Gastrocnemius medialis (tissue), 4 donors: ENCODE measurements at regions not wholly inside any gene's neighbourhood (a gene's known extent, or its start where the extent isn't known, plus 50 kb on each side); places are given as distances from the start of the nearest gene placed in this dataset.

Experiments
- ATAC-seq, 2 donors: fragments of 150-250 bp; one replicate each; pipeline ENCODE4 v1.9.1; 2016
- DNase-seq, 2 donors: peaks; one replicate each; pipeline ENCODE4 v3.0.0-alpha.2; 2019
- H3K27ac ChIP-seq, 4 donors: fragments of 200-600 bp; sonication (generic); 1 replicate in 1 of 4; 2 replicates in 3 of 4; pipeline ENCODE4 v1.5.1; 2016 to 2018; ENCODE audit warnings: mild to moderate bottlenecking in 2 of 4, moderate library complexity in 1 of 4
- H3K27me3 ChIP-seq, 3 donors: fragments of 200-600 bp; sonication (generic) in 2 of 3; 1 replicate in 1 of 3; 2 replicates in 2 of 3; pipeline versions ENCODE4 v1.5.1 to v1.6.0; 2016 to 2019; ENCODE audit warnings: mild to moderate bottlenecking in 1 of 3, moderate library complexity in 1 of 3
- H3K36me3 ChIP-seq, 2 donors: fragments of 200-600 bp; sonication (generic) in 1 of 2; one replicate each; pipeline ENCODE4 v1.5.1; 2017 to 2018
- H3K4me1 ChIP-seq, 2 donors: fragments of 200-600 bp; sonication (generic) in 1 of 2; one replicate each; pipeline ENCODE4 v1.5.1; 2016 to 2017; ENCODE audit warnings: mild to moderate bottlenecking in 2 of 2
- H3K4me3 ChIP-seq, 4 donors: fragments of 200-600 bp; sonication (generic) in 3 of 4; 1 replicate in 1 of 4; 2 replicates in 3 of 4; pipeline ENCODE4 v1.5.1; 2016 to 2019; ENCODE audit warnings: mild to moderate bottlenecking in 2 of 4
- H3K9me3 ChIP-seq, 3 donors: fragments of 200-600 bp; sonication (generic) in 2 of 3; 1 replicate in 1 of 3; 2 replicates in 2 of 3; pipeline ENCODE4 v1.5.1; 2016 to 2019
- POLR2A ChIP-seq, 2 donors: fragments of 450-650 bp; IDR thresholded peaks; one replicate each; pipeline ENCODE4 v1.6.1; 2017; ENCODE audit warnings: antibody characterized with exemption in 2 of 2, mild to moderate bottlenecking in 2 of 2, moderate library complexity in 2 of 2
- in situ Hi-C, 4 donors: fragments of 200-750 bp; cut with MboI; loops; one replicate each; pipeline versions ENCODE4 v1.15.0 to v1.8.0; 2017; ENCODE audit warnings: low sequenced_read_pairs in 4 of 4
- intact Hi-C: fragments of 100-400 bp; cut with DNase I; formaldehyde crosslinking; loops from one replicate; pipeline ENCODE4 v1.15.1; 2023; ENCODE audit warnings: low total_unique reads
- TF ChIP-seq, protein P1 (sequence below), 5 experiments: fragments of 450-650 bp in 3 of 5; fragments of 200-600 bp in 2 of 5; sonication (generic) in 2 of 5; IDR thresholded peaks in 4 of 5; conservative IDR thresholded peaks in 1 of 5; 1 replicate in 4 of 5; 2 replicates in 1 of 5; pipeline ENCODE4 v1.5.1; 2016 to 2019; ENCODE audit warnings: antibody characterized with exemption in 5 of 5, mild to moderate bottlenecking in 3 of 5, moderate library complexity in 3 of 5

DNA sequence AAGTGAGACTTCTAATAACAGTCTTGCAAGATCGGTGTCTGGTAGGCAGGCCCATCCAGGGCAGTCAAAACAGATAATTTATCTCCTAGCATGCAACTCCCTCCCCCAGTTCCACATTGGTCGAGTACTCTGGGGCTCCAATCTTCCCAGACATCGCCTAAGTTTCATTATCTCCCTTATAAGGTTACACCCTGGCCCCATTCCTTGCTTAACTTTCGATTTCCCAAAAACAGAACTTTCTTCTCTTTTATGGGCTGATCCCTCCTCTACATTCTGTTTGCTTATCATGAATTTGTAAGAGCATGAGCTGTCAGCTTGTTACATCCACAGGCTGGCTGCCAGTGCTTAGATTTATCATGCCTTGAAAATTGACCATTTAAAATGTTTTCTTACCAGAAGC, 471.3 kb downstream of the TECRL start:
- Histone ChIP-seq H3K4me1 (no peaks in the 10 kb centered on the region), H3K4me3 (no peak overlapping the region), H3K9me3 (no peaks in the 10 kb centered on the region), H3K36me3 (no peaks in the 10 kb centered on the region), H3K27me3 (no peaks in the 10 kb centered on the region), H3K27ac (no peak overlapping the region)
- in situ Hi-C loops (no loop called here), intact Hi-C loops (no loop called here)
- ATAC-seq (no peak), DNase-seq (no peak)
- no peak for TF ChIP-seq POLR2A (IDR thresholded peaks at IDR 0.05)
- TF ChIP-seq, protein P1, sequence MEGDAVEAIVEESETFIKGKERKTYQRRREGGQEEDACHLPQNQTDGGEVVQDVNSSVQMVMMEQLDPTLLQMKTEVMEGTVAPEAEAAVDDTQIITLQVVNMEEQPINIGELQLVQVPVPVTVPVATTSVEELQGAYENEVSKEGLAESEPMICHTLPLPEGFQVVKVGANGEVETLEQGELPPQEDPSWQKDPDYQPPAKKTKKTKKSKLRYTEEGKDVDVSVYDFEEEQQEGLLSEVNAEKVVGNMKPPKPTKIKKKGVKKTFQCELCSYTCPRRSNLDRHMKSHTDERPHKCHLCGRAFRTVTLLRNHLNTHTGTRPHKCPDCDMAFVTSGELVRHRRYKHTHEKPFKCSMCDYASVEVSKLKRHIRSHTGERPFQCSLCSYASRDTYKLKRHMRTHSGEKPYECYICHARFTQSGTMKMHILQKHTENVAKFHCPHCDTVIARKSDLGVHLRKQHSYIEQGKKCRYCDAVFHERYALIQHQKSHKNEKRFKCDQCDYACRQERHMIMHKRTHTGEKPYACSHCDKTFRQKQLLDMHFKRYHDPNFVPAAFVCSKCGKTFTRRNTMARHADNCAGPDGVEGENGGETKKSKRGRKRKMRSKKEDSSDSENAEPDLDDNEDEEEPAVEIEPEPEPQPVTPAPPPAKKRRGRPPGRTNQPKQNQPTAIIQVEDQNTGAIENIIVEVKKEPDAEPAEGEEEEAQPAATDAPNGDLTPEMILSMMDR (IDR thresholded peaks at IDR 0.05 in 4 of 5, conservative IDR thresholded peaks at IDR 0.05 in 1 of 5): no peak

DNA sequence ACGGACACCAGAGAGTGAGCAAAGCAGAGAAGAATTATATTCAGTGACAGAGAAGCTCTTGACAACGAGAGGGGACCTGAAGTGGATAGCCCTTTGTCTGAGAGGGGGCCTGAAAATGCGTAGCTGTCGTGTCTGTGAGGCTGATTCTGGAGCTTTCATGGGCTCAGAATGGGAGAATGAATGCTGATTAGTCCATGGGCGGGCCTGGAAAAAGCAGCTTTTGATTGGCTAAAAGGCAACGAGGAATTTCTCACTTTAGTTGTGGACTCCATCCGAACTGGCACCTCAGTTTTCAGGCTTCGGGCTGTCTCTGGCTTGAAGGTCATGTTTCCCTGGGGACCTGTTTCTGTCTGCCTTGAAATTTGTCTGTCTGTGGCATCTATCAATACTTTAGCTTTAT, 487.1 kb downstream of the TECRL start:
- DNase-seq: no peak
- in situ Hi-C loops: loop anchor here in 1 of 4 donors (25.0 kb wide), 1 partner anchor 90 kb away; no protein-coding TSS in a partner anchor
- ATAC-seq: no peak
- Histone ChIP-seq H3K27ac (no peak overlapping the region), H3K27me3 (no peaks in the 10 kb centered on the region), H3K36me3 (no peaks in the 10 kb centered on the region), H3K9me3 (no peaks in the 10 kb centered on the region), H3K4me1 (no peaks in the 10 kb centered on the region), H3K4me3 (no peak overlapping the region)
- intact Hi-C loops: no loop called here
- TF ChIP-seq, protein P1 (IDR thresholded peaks at IDR 0.05 in 4 of 5, conservative IDR thresholded peaks at IDR 0.05 in 1 of 5): no peak
- no peak for TF ChIP-seq POLR2A (IDR thresholded peaks at IDR 0.05)

DNA sequence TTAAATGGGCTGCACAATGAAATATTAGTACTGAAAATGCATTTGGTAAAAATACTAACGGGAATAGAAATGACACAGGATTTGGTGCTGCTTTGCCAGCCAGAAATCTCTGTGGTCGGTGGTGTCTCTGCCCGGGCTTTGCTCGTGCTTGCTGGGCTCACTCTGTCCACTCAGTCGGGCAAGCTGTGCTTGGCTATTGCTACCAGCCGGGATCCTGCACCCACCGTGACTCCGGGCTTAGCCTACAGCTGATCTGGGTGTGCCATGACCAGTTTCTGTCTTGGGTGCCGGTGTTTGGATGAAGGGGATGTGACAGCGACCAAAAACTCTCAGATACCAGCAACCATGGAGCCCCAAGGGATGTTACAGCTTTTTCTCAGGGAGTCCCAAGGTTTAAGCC, 487.7 kb downstream of the TECRL start:
- no peaks in the 10 kb centered on the region for H3K27me3 ChIP-seq
- DNase-seq: no peak
- no peaks in the 10 kb centered on the region for H3K36me3 ChIP-seq
- in situ Hi-C loops: loop anchor here in 1 of 4 donors (25.0 kb wide), 1 partner anchor 91 kb away; no protein-coding TSS in a partner anchor
- no peaks in the 10 kb centered on the region for H3K4me1 ChIP-seq
- ATAC-seq: no peak
- H3K27ac ChIP-seq: no peak overlapping the region
- intact Hi-C loops: no loop called here
- TF ChIP-seq, protein P1 (IDR thresholded peaks at IDR 0.05 in 4 of 5, conservative IDR thresholded peaks at IDR 0.05 in 1 of 5): no peak
- TF ChIP-seq POLR2A (IDR thresholded peaks at IDR 0.05): no peak
- H3K4me3 ChIP-seq: no peak overlapping the region
- H3K9me3 ChIP-seq: no peaks in the 10 kb centered on the region

DNA sequence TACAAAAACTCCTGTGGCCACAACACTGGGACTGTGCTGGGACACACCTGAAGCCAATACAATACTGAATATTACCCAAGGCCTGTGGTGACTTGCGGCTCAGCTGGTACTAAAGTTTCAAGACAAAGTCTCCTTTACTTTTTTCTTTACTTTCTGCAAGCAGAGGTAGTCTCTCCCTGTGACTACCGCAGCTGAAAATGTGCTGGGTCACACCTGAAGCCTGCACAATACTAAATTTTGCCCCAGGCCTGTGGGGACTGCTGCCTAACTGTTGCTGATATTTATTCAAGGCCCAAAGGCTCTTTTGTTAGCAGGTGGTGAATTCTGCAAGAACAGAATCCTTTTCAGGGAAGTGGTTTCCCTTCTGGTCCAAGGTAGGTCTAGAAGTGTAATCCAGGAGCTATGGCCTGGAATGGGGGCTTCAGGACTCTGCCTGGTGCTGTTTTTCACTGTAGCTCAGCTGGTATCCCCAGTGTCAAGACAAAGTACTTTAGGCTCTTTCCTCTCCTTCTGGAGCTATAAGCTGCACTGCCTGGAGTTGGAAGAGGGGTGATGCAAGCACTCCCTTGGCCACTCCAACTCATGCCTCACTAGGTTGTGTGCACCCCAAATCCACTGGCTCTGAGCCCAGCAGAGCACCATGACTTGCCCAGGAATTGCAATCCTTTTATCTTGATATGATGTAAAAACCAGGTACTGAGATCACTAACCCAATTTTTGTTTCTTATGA, 489.4 kb downstream of the TECRL start:
- no peak for DNase-seq
- no peaks in the 10 kb centered on the region for H3K36me3 ChIP-seq
- no peak overlapping the region for H3K4me3 ChIP-seq
- in situ Hi-C loops (loop anchor here in 1 of 4 donors (25.0 kb wide), 1 partner anchor 92 kb away; no protein-coding TSS in a partner anchor), intact Hi-C loops (no loop called here)
- TF ChIP-seq, protein P1 (IDR thresholded peaks at IDR 0.05 in 4 of 5, conservative IDR thresholded peaks at IDR 0.05 in 1 of 5): no peak
- no peak for TF ChIP-seq POLR2A (IDR thresholded peaks at IDR 0.05)
- ATAC-seq: no peak
- H3K4me1 ChIP-seq: no peaks in the 10 kb centered on the region
- H3K27me3 ChIP-seq: no peaks in the 10 kb centered on the region
- H3K9me3 ChIP-seq: no peaks in the 10 kb centered on the region
- H3K27ac ChIP-seq: no peak overlapping the region
